Liver (tissue), 8 donors: ENCODE measurements at regions not wholly inside any gene's neighbourhood (a gene's known extent, or its start where the extent isn't known, plus 50 kb on each side); places are given as distances from the start of the nearest gene placed in this dataset.
A peak's percentile ranks its signal among the peaks of the same experiment; 100 is the strongest.

Experiments
- DNase-seq: peaks from one replicate; pipeline ENCODE4 v3.0.0-alpha.2; 2017; ENCODE audit warnings: low spot score
- H3K27ac ChIP-seq, 2 donors: one replicate each; pipeline ENCODE4 v1.7.0; 2013; ENCODE audit warnings: inconsistent platforms in 2 of 2, low read length in 2 of 2, control low read depth in 1 of 2, low read depth in 1 of 2, mild to moderate bottlenecking in 1 of 2
- H3K27me3 ChIP-seq, 4 donors: one replicate each; pipeline versions ENCODE4 v1.6.1 to v1.7.0; 2013; ENCODE audit warnings: low read length in 3 of 4, inconsistent platforms in 1 of 4, mild to moderate bottlenecking in 1 of 4, moderate library complexity in 1 of 4; ENCODE audit not compliant: control insufficient read depth in 4 of 4, insufficient read depth in 4 of 4
- H3K36me3 ChIP-seq, 4 donors: one replicate each; pipeline versions ENCODE4 v1.6.1 to v1.7.0; 2013; ENCODE audit warnings: low read length in 3 of 4, mild to moderate bottlenecking in 3 of 4, low read depth in 1 of 4, moderate library complexity in 1 of 4; ENCODE audit not compliant: control insufficient read depth in 4 of 4, insufficient read depth in 3 of 4
- H3K4me1 ChIP-seq, 4 donors: one replicate each; pipeline versions ENCODE4 v1.6.1 to v1.7.0; 2013; ENCODE audit warnings: low read length in 3 of 4, mild to moderate bottlenecking in 3 of 4, moderate library complexity in 1 of 4; ENCODE audit not compliant: control insufficient read depth in 4 of 4, insufficient read depth in 4 of 4
- H3K4me3 ChIP-seq, 3 donors: one replicate each; pipeline versions ENCODE4 v1.6.1 to v1.7.0; 2013; ENCODE audit warnings: low read length in 3 of 3, control low read depth in 1 of 3, low read depth in 1 of 3, mild to moderate bottlenecking in 1 of 3
- H3K9ac ChIP-seq, 2 donors: one replicate each; pipeline ENCODE4 v1.7.0; 2013; ENCODE audit warnings: low read length in 2 of 2, mild to moderate bottlenecking in 2 of 2, moderate library complexity in 2 of 2, control low read depth in 1 of 2, low read depth in 1 of 2
- H3K9me3 ChIP-seq, 4 donors: one replicate each; pipeline versions ENCODE4 v1.6.1 to v1.7.0; 2013; ENCODE audit warnings: low read length in 3 of 4; ENCODE audit not compliant: control insufficient read depth in 4 of 4
- ATF3 ChIP-seq: IDR thresholded peaks from 2 replicates; pipeline ENCODE4 v1.6.1; 2016; ENCODE audit warnings: antibody characterized with exemption
- CTCF ChIP-seq: fragments of 150-350 bp; IDR thresholded peaks from 2 replicates; pipeline ENCODE4 v1.5.1; 2017; ENCODE audit warnings: improper control_type of control experiment, low read depth, low read length; ENCODE audit not compliant: missing input control
- EGR1 ChIP-seq, 2 donors: IDR thresholded peaks; 2 replicates each; pipeline ENCODE4 v1.6.1; 2016 to 2018; ENCODE audit warnings: antibody characterized with exemption in 2 of 2, low read depth in 2 of 2
- FOXA2 ChIP-seq: IDR thresholded peaks from 2 replicates; pipeline ENCODE4 v1.6.1; 2016; ENCODE audit warnings: antibody characterized with exemption
- GABPA ChIP-seq, 2 donors: IDR thresholded peaks in 1 of 2; conservative IDR thresholded peaks in 1 of 2; 2 replicates each; pipeline ENCODE4 v1.6.1; 2016; ENCODE audit warnings: antibody characterized with exemption in 2 of 2, mild to moderate bottlenecking in 1 of 2, moderate library complexity in 1 of 2
- HNF4A ChIP-seq, 2 donors: conservative IDR thresholded peaks; 2 replicates each; pipeline ENCODE4 v1.6.1; 2016; ENCODE audit warnings: antibody characterized with exemption in 2 of 2, mild to moderate bottlenecking in 2 of 2
- HNF4G ChIP-seq: IDR thresholded peaks from 2 replicates; pipeline ENCODE4 v1.6.1; 2016; ENCODE audit warnings: antibody characterized with exemption
- JUND ChIP-seq, 2 donors: IDR thresholded peaks; 2 replicates each; pipeline ENCODE4 v1.6.1; 2016; ENCODE audit warnings: antibody characterized with exemption in 2 of 2
- NR2F2 ChIP-seq: IDR thresholded peaks from 2 replicates; pipeline ENCODE4 v1.6.1; 2016; ENCODE audit warnings: antibody characterized with exemption
- RAD21 ChIP-seq, 2 donors: IDR thresholded peaks; 2 replicates each; pipeline ENCODE4 v1.6.1; 2016; ENCODE audit warnings: antibody characterized with exemption in 2 of 2, mild to moderate bottlenecking in 2 of 2
- RXRA ChIP-seq, 2 donors: IDR thresholded peaks; 2 replicates each; pipeline ENCODE4 v1.6.1; 2017 to 2018; ENCODE audit warnings: antibody characterized with exemption in 2 of 2, mild to moderate bottlenecking in 1 of 2
- SP1 ChIP-seq: IDR thresholded peaks from 2 replicates; pipeline ENCODE4 v1.6.1; 2018; ENCODE audit warnings: antibody characterized with exemption, mild to moderate bottlenecking
- TAF1 ChIP-seq: conservative IDR thresholded peaks from 2 replicates; pipeline ENCODE4 v1.6.1; 2016; ENCODE audit warnings: antibody characterized with exemption, mild to moderate bottlenecking
- YY1 ChIP-seq: IDR thresholded peaks from 2 replicates; pipeline ENCODE4 v1.6.1; 2016; ENCODE audit warnings: antibody characterized with exemption, mild to moderate bottlenecking
- ZBTB33 ChIP-seq: IDR thresholded peaks from 2 replicates; pipeline ENCODE4 v1.6.1; 2016; ENCODE audit warnings: antibody characterized with exemption
- WGBS: extraction: QIAGEN DNeasy Blood & Tissue Kit; methylation state at CpG from one replicate; pipeline ENCODE4 v1.1.7; 2013; 5-methylcytosine and 5-hydroxymethylcytosine counted together
- donor health status: healthy.
- donor health status: healthy.
- donor health status: healthy.
- donor health status: healthy.
- donor health status: healthy.

GRCh38 chr2:234409590-234409989 lies 87.3 kb downstream of the ARL4C start:
- H3K27me3 ChIP-seq, result peaks cover 0 to 3% (median 0%) of the 10 kb centered on the region in 4 donors
- TF ChIP-seq HNF4A (conservative IDR thresholded peaks at IDR 0.05) (peak in 1 of 2 donors; percentile 43), NR2F2 (no peak), TAF1 (no peak), JUND (IDR thresholded peaks at IDR 0.05) (no peak), GABPA (IDR thresholded peaks at IDR 0.05 in 1 of 2, conservative IDR thresholded peaks at IDR 0.05 in 1 of 2) (no peak)
- H3K4me3 ChIP-seq, result no peak overlapping the region
- no peaks in the 10 kb centered on the region for H3K36me3 ChIP-seq
- no peak for DNase-seq
- H3K9me3 ChIP-seq, result no peaks in the 10 kb centered on the region
- H3K27ac ChIP-seq, result no peak overlapping the region
- WGBS, result 84% methylated on average over 8 of the region's 8 CpGs
- H3K4me1 ChIP-seq, result no peaks in the 10 kb centered on the region
- no peak overlapping the region for H3K9ac ChIP-seq

GRCh38 chr2:234406085-234406484 lies 90.8 kb downstream of the ARL4C start:
- 87% methylated on average over 9 of the region's 9 CpGs for WGBS
- Histone ChIP-seq H3K9me3 (no peaks in the 10 kb centered on the region), H3K9ac (no peak overlapping the region), H3K27ac (no peak overlapping the region), H3K4me1 (no peaks in the 10 kb centered on the region), H3K36me3 (no peaks in the 10 kb centered on the region), H3K27me3 (peaks cover 0 to 3% (median 0%) of the 10 kb centered on the region in 4 donors), H3K4me3 (no peak overlapping the region)
- TF ChIP-seq FOXA2, result no peak
- TF ChIP-seq ZBTB33, result no peak
- no peak for TF ChIP-seq RXRA (IDR thresholded peaks at IDR 0.05)
- TF ChIP-seq GABPA (IDR thresholded peaks at IDR 0.05 in 1 of 2, conservative IDR thresholded peaks at IDR 0.05 in 1 of 2), result no peak
- no peak for DNase-seq

- Histone ChIP-seq H3K36me3 (no peaks in the 10 kb centered on the region), H3K27me3 (peaks cover 0 to 2% (median 0%) of the 10 kb centered on the region in 4 donors), H3K9ac (no peak overlapping the region), H3K9me3 (no peaks in the 10 kb centered on the region), H3K4me1 (no peaks in the 10 kb centered on the region), H3K4me3 (no peak overlapping the region), H3K27ac (no peak overlapping the region)
- TF ChIP-seq EGR1 (IDR thresholded peaks at IDR 0.05; ENCODE audit: low read depth in 2 of 2), result no peak
- no peak for TF ChIP-seq JUND (IDR thresholded peaks at IDR 0.05)
- TF ChIP-seq ATF3, result no peak
- TF ChIP-seq YY1, result no peak
- TF ChIP-seq SP1, result no peak
- no peak for TF ChIP-seq CTCF
- TF ChIP-seq RAD21 (IDR thresholded peaks at IDR 0.05), result no peak
- TF ChIP-seq HNF4G, result no peak
- TF ChIP-seq ZBTB33, result no peak
- DNase-seq, result no peak
- 66% methylated on average over 2 of the region's 2 CpGs for WGBS
Observed at GRCh38 chr2:234405462-234405861, 91.4 kb downstream of the ARL4C start.
